Smooth muscle cell (in vitro differentiated cells): ENCODE measurements at regions not wholly inside any gene's neighbourhood (a gene's known extent, or its start where the extent isn't known, plus 50 kb on each side); places are given as distances from the start of the nearest gene placed in this dataset.
A peak's percentile ranks its signal among the peaks of the same experiment; 100 is the strongest.

Experiments used
- DNase-seq: peaks from one replicate; lab custom pipeline; 2025; ENCODE audit not compliant: unreplicated experiment; lab: John Stamatoyannopoulos, UW
- H2AFZ ChIP-seq: fragments of 200-600 bp; sonication (generic); 2 replicates; pipeline ENCODE4 v1.6.0; 2016; ENCODE audit warnings: antibody characterized with exemption, low read depth, mild to moderate bottlenecking
- H3F3A ChIP-seq: fragments of 200-600 bp; sonication (generic); 2 replicates; pipeline ENCODE4 v1.6.0; 2017; ENCODE audit warnings: antibody characterized with exemption, low read depth
- H3K27ac ChIP-seq: fragments of 200-600 bp; sonication (generic); 2 replicates; pipeline ENCODE4 v1.5.1; 2016; ENCODE audit warnings: low read depth, mild to moderate bottlenecking
- H3K27me3 ChIP-seq: fragments of 200-600 bp; sonication (generic); 2 replicates; pipeline ENCODE4 v1.6.1; 2016; ENCODE audit warnings: low read depth, mild to moderate bottlenecking
- H3K36me3 ChIP-seq: fragments of 200-600 bp; sonication (generic); 2 replicates; pipeline ENCODE4 v1.5.1; 2016; ENCODE audit warnings: low read depth
- H3K4me1 ChIP-seq: fragments of 200-600 bp; sonication (generic); 2 replicates; pipeline ENCODE4 v1.5.1; 2016; ENCODE audit warnings: low read depth
- H3K4me2 ChIP-seq: fragments of 200-600 bp; sonication (generic); 2 replicates; pipeline ENCODE4 v1.6.0; 2016; ENCODE audit warnings: mild to moderate bottlenecking
- H3K4me3 ChIP-seq: fragments of 200-600 bp; sonication (generic); 2 replicates; pipeline ENCODE4 v1.5.1; 2016; ENCODE audit warnings: mild to moderate bottlenecking
- H3K79me2 ChIP-seq: fragments of 200-600 bp; sonication (generic); 2 replicates; pipeline ENCODE4 v1.6.0; 2016; ENCODE audit warnings: low read depth, mild to moderate bottlenecking
- H3K9ac ChIP-seq: fragments of 200-600 bp; sonication (generic); 2 replicates; pipeline ENCODE4 v1.6.0; 2016; ENCODE audit warnings: low read depth
- H3K9me3 ChIP-seq: fragments of 200-600 bp; sonication (generic); replicated peaks from 2 replicates; pipeline ENCODE4 v1.5.1; 2016; ENCODE audit warnings: low read depth
- H4K20me1 ChIP-seq: fragments of 200-600 bp; sonication (generic); 2 replicates; pipeline ENCODE4 v1.6.0; 2016; ENCODE audit warnings: low read depth
- CTCF ChIP-seq: fragments of 200-600 bp; sonication (generic); IDR thresholded peaks from 2 replicates; pipeline ENCODE4 v1.5.1; 2017; ENCODE audit warnings: borderline replicate concordance, mild to moderate bottlenecking, antibody characterized with exemption; ENCODE audit not compliant: insufficient read depth, poor library complexity, severe bottlenecking
- WGBS: methylation state at CpG from one replicate; pipeline ENCODE4 v1.1.7; 2016; ENCODE audit warnings: low lambda C conversion rate; 5-methylcytosine and 5-hydroxymethylcytosine counted together

- Histone ChIP-seq H3K27me3 (no peaks in the 10 kb centered on the region), H3K36me3 (no peaks in the 10 kb centered on the region), H3K79me2 (no peaks in the 10 kb centered on the region), H3K9ac (no peak overlapping the region), H3K9me3 (no peaks in the 10 kb centered on the region), H3F3A (no peaks in the 10 kb centered on the region), H3K4me2 (no peak overlapping the region), H3K4me1 (peaks cover 3% of the 10 kb centered on the region), H2AFZ (peak overlapping the region; percentile 58), H4K20me1 (no peaks in the 10 kb centered on the region), H3K4me3 (no peak overlapping the region), H3K27ac (peak overlapping the region; percentile 13)
- no peak for DNase-seq
- TF ChIP-seq CTCF, result no peak
- WGBS, result 65% methylated on average over 2 of the region's 2 CpGs
Measured at GRCh38 chr9:12935714-12936113, 160.9 kb downstream of the LURAP1L start.

GRCh38 chr9:12954441-12954840 is 179.6 kb downstream of the LURAP1L start:
- no peaks in the 10 kb centered on the region for H3K79me2 ChIP-seq
- DNase-seq, result no peak
- no peaks in the 10 kb centered on the region for H3K27me3 ChIP-seq
- no peaks in the 10 kb centered on the region for H3F3A ChIP-seq
- H3K27ac ChIP-seq, result no peak overlapping the region
- no peak overlapping the region for H3K4me3 ChIP-seq
- H3K4me1 ChIP-seq, result peaks cover 5% of the 10 kb centered on the region
- TF ChIP-seq CTCF, result no peak
- H2AFZ ChIP-seq, result no peak overlapping the region
- no peak overlapping the region for H3K4me2 ChIP-seq
- no peak overlapping the region for H3K9ac ChIP-seq
- no peaks in the 10 kb centered on the region for H3K36me3 ChIP-seq
- WGBS, result 76% methylated on average over 4 of the region's 4 CpGs
- no peaks in the 10 kb centered on the region for H3K9me3 ChIP-seq
- no peaks in the 10 kb centered on the region for H4K20me1 ChIP-seq

GRCh38 chr9:12955510-12956163 is 180.8 kb downstream of the LURAP1L start:
- no peaks in the 10 kb centered on the region for H3K27me3 ChIP-seq
- H2AFZ ChIP-seq, result peak overlapping the region; percentile 76
- WGBS, result 54% methylated on average over 11 of the region's 11 CpGs
- H3F3A ChIP-seq, result peaks cover 7% of the 10 kb centered on the region
- no peaks in the 10 kb centered on the region for H3K79me2 ChIP-seq
- no peak overlapping the region for H3K9ac ChIP-seq
- peaks cover 6% of the 10 kb centered on the region for H3K4me1 ChIP-seq
- no peaks in the 10 kb centered on the region for H3K36me3 ChIP-seq
- DNase-seq, result no peak
- no peaks in the 10 kb centered on the region for H3K9me3 ChIP-seq
- no peak for TF ChIP-seq CTCF
- no peak overlapping the region for H3K4me3 ChIP-seq
- peak overlapping the region; percentile 4 for H3K4me2 ChIP-seq
- peak overlapping the region; percentile 80 for H3K27ac ChIP-seq
- H4K20me1 ChIP-seq, result no peaks in the 10 kb centered on the region

GRCh38 chr9:12956261-12956660 is 181.4 kb downstream of the LURAP1L start:
- Histone ChIP-seq H3K4me2 (peak overlapping the region; percentile 4), H3K9me3 (no peaks in the 10 kb centered on the region), H3K79me2 (no peaks in the 10 kb centered on the region), H3K27ac (peak overlapping the region; percentile 80), H3K27me3 (no peaks in the 10 kb centered on the region), H3K4me3 (no peak overlapping the region), H2AFZ (peak overlapping the region; percentile 76), H4K20me1 (no peaks in the 10 kb centered on the region), H3F3A (peaks cover 13% of the 10 kb centered on the region), H3K4me1 (peaks cover 12% of the 10 kb centered on the region), H3K9ac (no peak overlapping the region), H3K36me3 (no peaks in the 10 kb centered on the region)
- DNase-seq, result no peak
- 25% methylated on average over 3 of the region's 3 CpGs for WGBS
- TF ChIP-seq CTCF, result no peak
